ENCODE measurements at regions not wholly inside any gene's neighbourhood (a gene's known extent, or its start where the extent isn't known, plus 50 kb on each side); places are given as distances from the start of the nearest gene placed in this dataset.

DNA sequence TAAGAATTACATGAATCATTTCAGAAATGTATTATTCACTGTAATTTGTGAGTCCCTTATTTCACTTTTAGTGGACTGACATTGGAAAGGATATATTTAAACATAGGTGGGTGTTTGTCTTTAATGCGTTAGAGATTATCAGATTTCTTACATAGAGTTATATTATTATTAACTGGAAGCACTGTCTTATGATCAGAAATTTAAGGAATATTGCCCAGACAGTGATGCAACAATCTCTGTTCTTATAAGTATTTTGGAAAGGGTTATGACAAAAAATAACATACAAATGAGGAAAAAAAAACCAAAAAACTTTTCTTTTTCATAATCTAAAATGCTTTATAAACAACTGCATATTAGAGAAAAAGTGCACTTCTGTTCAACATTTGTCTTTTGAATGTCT lies 836.6 kb downstream of the SLC6A15 start:
- no CpG with 5 or more reads among the region's 1 CpG for WGBS, 2 donors (ENCODE audit: extremely low coverage in 2 of 2, insufficient read length in 2 of 2, insufficient replicate concordance in 1 of 2)
- no peaks in the 10 kb centered on the region for H3K79me1 ChIP-seq (ENCODE audit: low read depth, low read length)
- H2AFZ ChIP-seq (ENCODE audit: low read length): no peak overlapping the region
- no peak overlapping the region for H3K18ac ChIP-seq (ENCODE audit: low read length)
- no peaks in the 10 kb centered on the region for H3K9me3 ChIP-seq (replicated peaks in 1 of 2; ENCODE audit: control insufficient read depth in 2 of 2, insufficient read depth in 1 of 2, low read depth in 1 of 2, low read length in 2 of 2)
- H2AK5ac ChIP-seq (ENCODE audit: low read depth, low read length): no peak overlapping the region
- no peak overlapping the region for H2BK15ac ChIP-seq (ENCODE audit: low read length)
- H3K27ac ChIP-seq (replicated peaks; ENCODE audit: low read length): no peak overlapping the region
- no peak for DNase-seq (ENCODE audit: low spot score)
- H3K4me2 ChIP-seq (ENCODE audit: insufficient read depth, low read length, poor library complexity, severe bottlenecking): no peak overlapping the region
- H3K14ac ChIP-seq (ENCODE audit: low read length): no peak overlapping the region
- H3K27me3 ChIP-seq (ENCODE audit: control insufficient read depth in 3 of 3, insufficient read depth in 3 of 3, low read depth in 1 of 3, low read length in 3 of 3): no peaks in the 10 kb centered on the region
- H2BK12ac ChIP-seq (ENCODE audit: low read length): no peak overlapping the region
- no peaks in the 10 kb centered on the region for H3K4me1 ChIP-seq (ENCODE audit: control insufficient read depth in 2 of 2, insufficient read depth in 1 of 2, low read depth in 1 of 2, low read length in 2 of 2)
- H3K4ac ChIP-seq (ENCODE audit: low read length): no peak overlapping the region
- H3K4me3 ChIP-seq (ENCODE audit: low read length in 2 of 2): no peak overlapping the region
- no peaks in the 10 kb centered on the region for H3K36me3 ChIP-seq (replicated peaks in 1 of 2; ENCODE audit: control insufficient read depth in 2 of 2, insufficient read depth in 2 of 2, low read length in 2 of 2)
- no peak overlapping the region for H3K9ac ChIP-seq (ENCODE audit: low read depth, low read length, poor library complexity)
- H2BK120ac ChIP-seq (ENCODE audit: low read depth, low read length): no peak overlapping the region
- H4K8ac ChIP-seq (ENCODE audit: low read depth, low read length): no peak overlapping the region
- no peak overlapping the region for H4K91ac ChIP-seq (ENCODE audit: low read depth, low read length, poor library complexity)
- H2BK5ac ChIP-seq (ENCODE audit: low read length): no peak overlapping the region
- H3K23ac ChIP-seq (ENCODE audit: low read depth, low read length, poor library complexity): no peak overlapping the region

DNA sequence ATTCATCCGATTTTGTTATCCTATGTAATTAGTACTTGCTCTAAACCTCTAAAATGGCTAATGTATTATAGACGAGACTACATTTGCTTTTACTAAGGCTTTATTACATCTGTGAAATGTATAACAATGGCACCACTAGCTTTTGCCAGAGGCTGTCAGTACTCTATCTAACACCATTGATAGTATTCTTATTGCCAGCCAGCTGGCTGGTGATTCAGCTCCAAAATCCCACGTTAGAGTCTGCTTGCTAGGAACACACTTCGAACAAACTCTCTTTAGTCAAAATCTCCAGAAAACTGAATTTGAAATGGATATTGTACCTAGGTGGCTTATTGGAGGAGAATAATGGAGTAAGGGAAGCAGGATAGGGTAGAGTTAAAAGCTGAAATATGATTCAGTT lies 839.2 kb downstream of the SLC6A15 start:
- Histone ChIP-seq H2BK12ac (ENCODE audit: low read length) (no peak overlapping the region), H3K23ac (ENCODE audit: low read depth, low read length, poor library complexity) (no peak overlapping the region), H3K4me2 (ENCODE audit: insufficient read depth, low read length, poor library complexity, severe bottlenecking) (peak overlapping the region; percentile 24), H3K4me3 (ENCODE audit: low read length in 2 of 2) (no peak overlapping the region), H3K79me1 (ENCODE audit: low read depth, low read length) (no peaks in the 10 kb centered on the region), H4K91ac (ENCODE audit: low read depth, low read length, poor library complexity) (no peak overlapping the region), H4K8ac (ENCODE audit: low read depth, low read length) (no peak overlapping the region), H2BK120ac (ENCODE audit: low read depth, low read length) (no peak overlapping the region), H2AFZ (ENCODE audit: low read length) (no peak overlapping the region), H3K4me1 (ENCODE audit: control insufficient read depth in 2 of 2, insufficient read depth in 1 of 2, low read depth in 1 of 2, low read length in 2 of 2) (no peaks in the 10 kb centered on the region), H3K4ac (ENCODE audit: low read length) (no peak overlapping the region), H2BK5ac (ENCODE audit: low read length) (no peak overlapping the region), H2BK15ac (ENCODE audit: low read length) (no peak overlapping the region), H3K27ac (replicated peaks; ENCODE audit: low read length) (no peak overlapping the region), H3K18ac (ENCODE audit: low read length) (no peak overlapping the region), H3K9me3 (replicated peaks in 1 of 2; ENCODE audit: control insufficient read depth in 2 of 2, insufficient read depth in 1 of 2, low read depth in 1 of 2, low read length in 2 of 2) (no peaks in the 10 kb centered on the region), H3K36me3 (replicated peaks in 1 of 2; ENCODE audit: control insufficient read depth in 2 of 2, insufficient read depth in 2 of 2, low read length in 2 of 2) (no peaks in the 10 kb centered on the region), H3K27me3 (ENCODE audit: control insufficient read depth in 3 of 3, insufficient read depth in 3 of 3, low read depth in 1 of 3, low read length in 3 of 3) (no peaks in the 10 kb centered on the region), H3K9ac (ENCODE audit: low read depth, low read length, poor library complexity) (no peak overlapping the region), H2AK5ac (ENCODE audit: low read depth, low read length) (no peak overlapping the region), H3K14ac (ENCODE audit: low read length) (no peak overlapping the region)
- no CpG with 5 or more reads among the region's 4 CpGs for WGBS, 2 donors (ENCODE audit: extremely low coverage in 2 of 2, insufficient read length in 2 of 2, insufficient replicate concordance in 1 of 2)
- DNase-seq (ENCODE audit: low spot score): no peak

DNA sequence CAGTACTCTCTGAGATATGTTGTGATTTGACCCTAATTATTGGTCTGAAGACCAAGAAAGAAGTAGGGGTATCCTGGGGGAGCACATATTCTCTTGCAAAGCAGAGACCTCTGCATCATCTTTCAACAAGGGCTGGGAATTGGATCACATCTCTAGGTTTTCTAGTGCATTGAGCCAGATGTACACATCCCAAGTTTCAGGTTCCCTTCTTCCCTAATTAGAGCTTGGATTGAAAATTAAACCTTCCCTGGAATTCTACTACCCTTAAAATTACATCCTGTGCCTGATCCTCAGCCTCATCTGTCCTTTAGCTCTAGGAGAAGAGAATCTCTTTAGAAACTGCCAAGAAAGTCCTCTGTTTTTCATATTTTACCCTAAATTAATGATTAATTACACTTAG lies 839.6 kb downstream of the SLC6A15 start:
- no peak overlapping the region for H2BK15ac ChIP-seq (ENCODE audit: low read length)
- no peak for DNase-seq (ENCODE audit: low spot score)
- H3K4me3 ChIP-seq (ENCODE audit: low read length in 2 of 2): no peak overlapping the region
- H3K79me1 ChIP-seq (ENCODE audit: low read depth, low read length): no peaks in the 10 kb centered on the region
- no peak overlapping the region for H2BK5ac ChIP-seq (ENCODE audit: low read length)
- no peak overlapping the region for H3K4me2 ChIP-seq (ENCODE audit: insufficient read depth, low read length, poor library complexity, severe bottlenecking)
- H3K4ac ChIP-seq (ENCODE audit: low read length): no peak overlapping the region
- H4K8ac ChIP-seq (ENCODE audit: low read depth, low read length): no peak overlapping the region
- no peak overlapping the region for H3K18ac ChIP-seq (ENCODE audit: low read length)
- H2AFZ ChIP-seq (ENCODE audit: low read length): no peak overlapping the region
- H3K23ac ChIP-seq (ENCODE audit: low read depth, low read length, poor library complexity): no peak overlapping the region
- H4K91ac ChIP-seq (ENCODE audit: low read depth, low read length, poor library complexity): no peak overlapping the region
- no peak overlapping the region for H3K27ac ChIP-seq (replicated peaks; ENCODE audit: low read length)
- no peak overlapping the region for H2AK5ac ChIP-seq (ENCODE audit: low read depth, low read length)
- H2BK120ac ChIP-seq (ENCODE audit: low read depth, low read length): no peak overlapping the region
- no peak overlapping the region for H3K14ac ChIP-seq (ENCODE audit: low read length)
- no peaks in the 10 kb centered on the region for H3K4me1 ChIP-seq (ENCODE audit: control insufficient read depth in 2 of 2, insufficient read depth in 1 of 2, low read depth in 1 of 2, low read length in 2 of 2)
- H3K27me3 ChIP-seq (ENCODE audit: control insufficient read depth in 3 of 3, insufficient read depth in 3 of 3, low read depth in 1 of 3, low read length in 3 of 3): no peaks in the 10 kb centered on the region
- H3K9me3 ChIP-seq (replicated peaks in 1 of 2; ENCODE audit: control insufficient read depth in 2 of 2, insufficient read depth in 1 of 2, low read depth in 1 of 2, low read length in 2 of 2): no peaks in the 10 kb centered on the region
- H2BK12ac ChIP-seq (ENCODE audit: low read length): no peak overlapping the region
- no peak overlapping the region for H3K9ac ChIP-seq (ENCODE audit: low read depth, low read length, poor library complexity)
- no peaks in the 10 kb centered on the region for H3K36me3 ChIP-seq (replicated peaks in 1 of 2; ENCODE audit: control insufficient read depth in 2 of 2, insufficient read depth in 2 of 2, low read length in 2 of 2)

DNA sequence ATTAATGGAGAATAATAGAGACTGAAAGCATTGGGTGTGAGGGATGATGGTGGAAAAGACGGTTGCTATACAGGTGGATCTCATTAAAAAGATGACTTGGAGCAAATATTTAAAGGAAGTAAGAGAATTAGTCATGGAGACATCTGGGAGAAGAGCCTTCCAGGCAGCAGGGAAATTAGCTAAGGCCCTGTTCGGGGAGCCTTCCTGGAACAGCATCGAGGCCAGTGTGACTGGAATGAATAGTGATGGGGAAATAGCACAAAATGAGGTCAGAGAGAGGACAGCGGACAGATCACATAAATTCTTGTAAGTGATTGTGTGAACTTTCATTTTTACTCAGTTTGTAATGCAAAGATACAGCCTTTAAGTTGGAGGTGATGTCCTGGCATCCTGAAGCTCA lies 842.3 kb downstream of the SLC6A15 start:
- Histone ChIP-seq H3K27ac (replicated peaks; ENCODE audit: low read length) (no peak overlapping the region), H2BK12ac (ENCODE audit: low read length) (no peak overlapping the region), H2BK5ac (ENCODE audit: low read length) (no peak overlapping the region), H2AK5ac (ENCODE audit: low read depth, low read length) (no peak overlapping the region), H3K27me3 (ENCODE audit: control insufficient read depth in 3 of 3, insufficient read depth in 3 of 3, low read depth in 1 of 3, low read length in 3 of 3) (no peaks in the 10 kb centered on the region), H3K4me2 (ENCODE audit: insufficient read depth, low read length, poor library complexity, severe bottlenecking) (no peak overlapping the region), H2BK15ac (ENCODE audit: low read length) (no peak overlapping the region), H3K9me3 (replicated peaks in 1 of 2; ENCODE audit: control insufficient read depth in 2 of 2, insufficient read depth in 1 of 2, low read depth in 1 of 2, low read length in 2 of 2) (no peaks in the 10 kb centered on the region), H3K14ac (ENCODE audit: low read length) (no peak overlapping the region), H2BK120ac (ENCODE audit: low read depth, low read length) (no peak overlapping the region), H3K9ac (ENCODE audit: low read depth, low read length, poor library complexity) (no peak overlapping the region), H3K18ac (ENCODE audit: low read length) (no peak overlapping the region), H3K79me1 (ENCODE audit: low read depth, low read length) (no peaks in the 10 kb centered on the region), H4K8ac (ENCODE audit: low read depth, low read length) (no peak overlapping the region), H3K36me3 (replicated peaks in 1 of 2; ENCODE audit: control insufficient read depth in 2 of 2, insufficient read depth in 2 of 2, low read length in 2 of 2) (no peaks in the 10 kb centered on the region), H3K4me1 (ENCODE audit: control insufficient read depth in 2 of 2, insufficient read depth in 1 of 2, low read depth in 1 of 2, low read length in 2 of 2) (no peaks in the 10 kb centered on the region), H2AFZ (ENCODE audit: low read length) (no peak overlapping the region), H4K91ac (ENCODE audit: low read depth, low read length, poor library complexity) (no peak overlapping the region), H3K4me3 (ENCODE audit: low read length in 2 of 2) (no peak overlapping the region), H3K23ac (ENCODE audit: low read depth, low read length, poor library complexity) (no peak overlapping the region), H3K4ac (ENCODE audit: low read length) (no peak overlapping the region)
- 100% methylated on average over 1 of the region's 4 CpGs; no CpG with 5 or more reads in 1 of the 2 donors for WGBS, 2 donors (ENCODE audit: extremely low coverage in 2 of 2, insufficient read length in 2 of 2, insufficient replicate concordance in 1 of 2)
- no peak for DNase-seq (ENCODE audit: low spot score)

Data from neuronal stem cell (in vitro differentiated cells).